KOPT-K1 (cell line): ENCODE measurements at regions not wholly inside any gene's neighbourhood (a gene's known extent, or its start where the extent isn't known, plus 50 kb on each side); places are given as distances from the start of the nearest gene placed in this dataset.

Experiments used
- H3K27ac ChIP-seq: fragments of 200-600 bp; sonication (generic); 2 replicates; pipeline ENCODE4 v1.5.1; 2016; ENCODE audit warnings: antibody characterized with exemption, mild to moderate bottlenecking, low read depth, low read length; ENCODE audit not compliant: poor library complexity, severe bottlenecking
- H3K36me3 ChIP-seq: fragments of 200-600 bp; sonication (generic); 2 replicates; pipeline ENCODE4 v1.5.1; 2017; ENCODE audit warnings: antibody characterized with exemption, mild to moderate bottlenecking, low read length, moderate library complexity; ENCODE audit not compliant: insufficient read depth
- H3K9me3 ChIP-seq: fragments of 200-600 bp; sonication (generic); 2 replicates; pipeline ENCODE4 v1.5.1; 2017; ENCODE audit warnings: antibody characterized with exemption, low read length, mild to moderate bottlenecking; ENCODE audit not compliant: insufficient read depth, poor library complexity, severe bottlenecking

- Histone ChIP-seq H3K36me3 (no peaks in the 10 kb centered on the region; the same call in 1 of the 2 replicates), H3K27ac (peak overlapping the region; percentile 17), H3K9me3 (no peaks in the 10 kb centered on the region)
Measured at GRCh38 chr18:26654616-26655524, 106.5 kb upstream of the KCTD1 start.

- Histone ChIP-seq H3K27ac (no peak overlapping the region), H3K36me3 (no peaks in the 10 kb centered on the region; the same call in 1 of the 2 replicates), H3K9me3 (no peaks in the 10 kb centered on the region)
Measured at GRCh38 chr18:26653943-26654615, 105.7 kb upstream of the KCTD1 start.

- Histone ChIP-seq H3K36me3 (no peaks in the 10 kb centered on the region; the same call in 1 of the 2 replicates), H3K27ac (peak overlapping the region; percentile 30)
Measured at GRCh38 chr18:26652501-26652900, 104.1 kb upstream of the KCTD1 start.

GRCh38 chr18:26650310-26651268, 102.2 kb upstream of the KCTD1 start:
- no peaks in the 10 kb centered on the region; the same call in 1 of the 2 replicates for H3K36me3 ChIP-seq
- H3K9me3 ChIP-seq: no peaks in the 10 kb centered on the region
- no peak overlapping the region for H3K27ac ChIP-seq

More at GRCh38 chr18:26652501-26652900, 104.1 kb upstream of the KCTD1 start:
- no peaks in the 10 kb centered on the region for H3K9me3 ChIP-seq

GRCh38 chr18:26649193-26649543, 100.8 kb upstream of the KCTD1 start:
- H3K36me3 ChIP-seq: no peaks in the 10 kb centered on the region; the same call in 1 of the 2 replicates
- H3K9me3 ChIP-seq: no peaks in the 10 kb centered on the region
- H3K27ac ChIP-seq: no peak overlapping the region

GRCh38 chr18:26648509-26649192, 100.3 kb upstream of the KCTD1 start:
- Histone ChIP-seq H3K27ac (no peak overlapping the region), H3K36me3 (no peaks in the 10 kb centered on the region; the same call in 1 of the 2 replicates), H3K9me3 (no peaks in the 10 kb centered on the region)

GRCh38 chr18:26646901-26647300, 98.5 kb upstream of the KCTD1 start:
- H3K9me3 ChIP-seq: no peaks in the 10 kb centered on the region
- H3K36me3 ChIP-seq: no peaks in the 10 kb centered on the region
- no peak overlapping the region for H3K27ac ChIP-seq

- H3K27ac ChIP-seq: no peak overlapping the region
- no peaks in the 10 kb centered on the region for H3K36me3 ChIP-seq
- no peaks in the 10 kb centered on the region for H3K9me3 ChIP-seq
Measured at GRCh38 chr18:26642440-26643348, 94.3 kb upstream of the KCTD1 start.

GRCh38 chr18:26640541-26640940, 92.2 kb upstream of the KCTD1 start:
- H3K36me3 ChIP-seq: no peaks in the 10 kb centered on the region
- H3K9me3 ChIP-seq: no peaks in the 10 kb centered on the region
- H3K27ac ChIP-seq: no peak overlapping the region

GRCh38 chr18:26639149-26639548, 90.8 kb upstream of the KCTD1 start:
- Histone ChIP-seq H3K27ac (no peak overlapping the region), H3K36me3 (no peaks in the 10 kb centered on the region), H3K9me3 (no peaks in the 10 kb centered on the region)

- no peaks in the 10 kb centered on the region for H3K9me3 ChIP-seq
Measured at GRCh38 chr18:26637983-26638382, 89.6 kb upstream of the KCTD1 start.

GRCh38 chr18:26637324-26637723, 89.0 kb upstream of the KCTD1 start:
- H3K36me3 ChIP-seq: no peaks in the 10 kb centered on the region
- H3K27ac ChIP-seq: no peak overlapping the region
- no peaks in the 10 kb centered on the region for H3K9me3 ChIP-seq

More at GRCh38 chr18:26637983-26638382, 89.6 kb upstream of the KCTD1 start:
- H3K27ac ChIP-seq: no peak overlapping the region
- H3K36me3 ChIP-seq: no peaks in the 10 kb centered on the region

- H3K27ac ChIP-seq: peak overlapping the region; percentile 15
- H3K36me3 ChIP-seq: no peaks in the 10 kb centered on the region
- H3K9me3 ChIP-seq: no peaks in the 10 kb centered on the region
Measured at GRCh38 chr18:26635466-26635865, 87.1 kb upstream of the KCTD1 start.
